GM18508 (cell line): ENCODE measurements at regions not wholly inside any gene's neighbourhood (a gene's known extent, or its start where the extent isn't known, plus 50 kb on each side); places are given as distances from the start of the nearest gene placed in this dataset.
"Not testable (repeated sequence)": the region's sequence is repeated elsewhere in the genome, so short reads cannot be mapped to it uniquely, and the experiment has no call there.

ENCODE experiments used
- ATAC-seq: cut with Tn5 transposase; IDR thresholded peaks from one replicate; pipeline ENCODE4 v1.9.1; 2021; ENCODE audit warnings: moderate number of reproducible peaks; ENCODE audit not compliant: insufficient read depth, unreplicated experiment

GRCh38 chr2:117336496-117336895 is 478.0 kb upstream of the DDX18 start:
- no peak for ATAC-seq

GRCh38 chr2:117337981-117338380 is 476.5 kb upstream of the DDX18 start:
- ATAC-seq = not testable (repeated sequence)

- ATAC-seq = no peak
Observed at GRCh38 chr2:117339980-117340379, 474.5 kb upstream of the DDX18 start.

- ATAC-seq = no peak
Observed at GRCh38 chr2:117341690-117342089, 472.8 kb upstream of the DDX18 start.

GRCh38 chr2:117342415-117342814 is 472.1 kb upstream of the DDX18 start:
- ATAC-seq = no peak

- ATAC-seq = no peak
Observed at GRCh38 chr2:117349687-117350086, 464.8 kb upstream of the DDX18 start.

- ATAC-seq = no peak
Observed at GRCh38 chr2:117351396-117351795, 463.1 kb upstream of the DDX18 start.

GRCh38 chr2:117359266-117359914 is 455.1 kb upstream of the DDX18 start:
- no peak for ATAC-seq

GRCh38 chr2:117360586-117360985 is 453.9 kb upstream of the DDX18 start:
- ATAC-seq = no peak

GRCh38 chr2:117378653-117379052 is 435.8 kb upstream of the DDX18 start:
- peak; percentile 100 for ATAC-seq

GRCh38 chr2:117379928-117380327 is 434.6 kb upstream of the DDX18 start:
- ATAC-seq = no peak

GRCh38 chr2:117383997-117384396 is 430.5 kb upstream of the DDX18 start:
- ATAC-seq = not testable (repeated sequence)

GRCh38 chr2:117396161-117396560 is 418.3 kb upstream of the DDX18 start:
- ATAC-seq = no peak

GRCh38 chr2:117401582-117401981 is 412.9 kb upstream of the DDX18 start:
- ATAC-seq = no peak

GRCh38 chr2:117406443-117406842 is 408.0 kb upstream of the DDX18 start:
- no peak for ATAC-seq

- no peak for ATAC-seq
Observed at GRCh38 chr2:117407746-117408145, 406.7 kb upstream of the DDX18 start.

GRCh38 chr2:117409443-117409842 is 405.0 kb upstream of the DDX18 start:
- ATAC-seq = no peak

- no peak for ATAC-seq
Observed at GRCh38 chr2:117411983-117412382, 402.5 kb upstream of the DDX18 start.

GRCh38 chr2:117432746-117433145 is 381.7 kb upstream of the DDX18 start:
- no peak for ATAC-seq

- no peak for ATAC-seq
Observed at GRCh38 chr2:117436697-117437096, 377.8 kb upstream of the DDX18 start.

- ATAC-seq = no peak
Observed at GRCh38 chr2:117470311-117471095, 344.0 kb upstream of the DDX18 start.

- no peak for ATAC-seq
Observed at GRCh38 chr2:117481608-117482007, 332.9 kb upstream of the DDX18 start.
